Vagina (tissue), 2 donors: ENCODE measurements at regions not wholly inside any gene's neighbourhood (a gene's known extent, or its start where the extent isn't known, plus 50 kb on each side); places are given as distances from the start of the nearest gene placed in this dataset.

Experiments used
- CTCF ChIP-seq, 3 experiments: fragments of 450-650 bp in 2 of 3; fragments of 200-600 bp in 1 of 3; sonication (generic) in 1 of 3; IDR thresholded peaks; one replicate each; pipeline ENCODE4 v1.5.1; 2017 to 2019; ENCODE audit warnings: antibody characterized with exemption in 3 of 3, mild to moderate bottlenecking in 2 of 3, moderate library complexity in 2 of 3
- POLR2A ChIP-seq, 2 donors: fragments of 450-650 bp; IDR thresholded peaks; one replicate each; pipeline ENCODE4 v1.6.1; 2017; ENCODE audit warnings: antibody characterized with exemption in 2 of 2, mild to moderate bottlenecking in 2 of 2, moderate library complexity in 2 of 2
- POLR2AphosphoS5 ChIP-seq, 2 donors: sonication (generic); formaldehyde crosslinking; IDR thresholded peaks; one replicate each; pipeline ENCODE4 v1.9.0; 2017; ENCODE audit warnings: antibody characterized with exemption in 2 of 2, mild to moderate bottlenecking in 2 of 2, low read depth in 1 of 2; ENCODE audit not compliant: insufficient read depth in 1 of 2

GRCh38 chr11:92765965-92766371, 203.5 kb upstream of the MTNR1B start:
- TF ChIP-seq CTCF (IDR thresholded peaks at IDR 0.05) (no peak), POLR2AphosphoS5 (IDR thresholded peaks at IDR 0.05; ENCODE audit: insufficient read depth in 1 of 2, low read depth in 1 of 2) (peak in 1 of 2 donors; percentile 33), POLR2A (IDR thresholded peaks at IDR 0.05) (no peak)
